Thymus (tissue), 11 donors: ENCODE measurements at regions not wholly inside any gene's neighbourhood (a gene's known extent, or its start where the extent isn't known, plus 50 kb on each side); places are given as distances from the start of the nearest gene placed in this dataset.

Experiments
- DNase-seq, 9 donors: peaks; one replicate each; pipeline ENCODE4 v3.0.0-alpha.2; 2013; ENCODE audit warnings: low spot score in 9 of 9, low read depth in 6 of 9, missing footprints in 1 of 9
- H3K27ac ChIP-seq, 2 donors: one replicate each; pipeline ENCODE4 v1.5.1; 2013; ENCODE audit warnings: control low read depth in 1 of 2, low read depth in 1 of 2, low read length in 1 of 2, mild to moderate bottlenecking in 1 of 2, moderate library complexity in 1 of 2
- H3K27me3 ChIP-seq, 2 donors: one replicate each; pipeline ENCODE4 v1.5.1; 2013; ENCODE audit warnings: low read length in 1 of 2; ENCODE audit not compliant: control insufficient read depth in 2 of 2, insufficient read depth in 1 of 2
- H3K36me3 ChIP-seq, 2 donors: one replicate each; pipeline ENCODE4 v1.5.1; 2013; ENCODE audit warnings: low read length in 1 of 2, mild to moderate bottlenecking in 1 of 2, moderate library complexity in 1 of 2; ENCODE audit not compliant: control insufficient read depth in 2 of 2, insufficient read depth in 2 of 2
- H3K4me1 ChIP-seq, 2 donors: one replicate each; pipeline ENCODE4 v1.5.1; 2013; ENCODE audit warnings: low read length in 2 of 2; ENCODE audit not compliant: control insufficient read depth in 2 of 2, insufficient read depth in 2 of 2
- H3K4me3 ChIP-seq, 2 donors: one replicate each; pipeline ENCODE4 v1.5.1; 2013; ENCODE audit warnings: low read length in 2 of 2, control low read depth in 1 of 2, mild to moderate bottlenecking in 1 of 2
- H3K9me3 ChIP-seq, 2 donors: one replicate each; pipeline ENCODE4 v1.5.1; 2013; ENCODE audit warnings: low read length in 1 of 2, mild to moderate bottlenecking in 1 of 2; ENCODE audit not compliant: control insufficient read depth in 2 of 2, insufficient read depth in 1 of 2
- WGBS: extraction: QIAGEN DNeasy Blood & Tissue Kit; methylation state at CpG from one replicate; pipeline ENCODE4 v1.1.7; 2013; 5-methylcytosine and 5-hydroxymethylcytosine counted together
- donor health status: healthy.

- no peaks in the 10 kb centered on the region for H3K9me3 ChIP-seq
- no peak overlapping the region for H3K4me3 ChIP-seq
- H3K27ac ChIP-seq, result no peak overlapping the region
- H3K4me1 ChIP-seq, result no peaks in the 10 kb centered on the region
- no peaks in the 10 kb centered on the region for H3K36me3 ChIP-seq
- 85% methylated on average over 5 of the region's 5 CpGs for whole genome bisulfite sequencing
- H3K27me3 ChIP-seq, result no peaks in the 10 kb centered on the region
- no peak for DNase-seq
Measured at GRCh38 chr4:181692965-181693364, 550.2 kb upstream of the TENM3 start.

GRCh38 chr4:181693517-181693916 is 549.7 kb upstream of the TENM3 start:
- no peaks in the 10 kb centered on the region for H3K36me3 ChIP-seq
- no peak for DNase-seq
- H3K9me3 ChIP-seq, result no peaks in the 10 kb centered on the region
- no peaks in the 10 kb centered on the region for H3K4me1 ChIP-seq
- H3K27ac ChIP-seq, result no peak overlapping the region
- no peaks in the 10 kb centered on the region for H3K27me3 ChIP-seq
- 76% methylated on average over 7 of the region's 7 CpGs for WGBS
- H3K4me3 ChIP-seq, result no peak overlapping the region

- H3K4me3 ChIP-seq, result no peak overlapping the region
- 96% methylated on average over 1 of the region's 1 CpG for WGBS
Measured at GRCh38 chr4:181698221-181698620, 545.0 kb upstream of the TENM3 start.

GRCh38 chr4:181701214-181701613 is 542.0 kb upstream of the TENM3 start:
- Histone ChIP-seq H3K9me3 (no peaks in the 10 kb centered on the region), H3K27ac (no peak overlapping the region), H3K27me3 (no peaks in the 10 kb centered on the region), H3K4me3 (no peak overlapping the region), H3K4me1 (no peaks in the 10 kb centered on the region), H3K36me3 (no peaks in the 10 kb centered on the region)
- DNase-seq, result no peak
- WGBS, result 71% methylated on average over 5 of the region's 5 CpGs

More at GRCh38 chr4:181698221-181698620, 545.0 kb upstream of the TENM3 start:
- no peak overlapping the region for H3K27ac ChIP-seq
- no peaks in the 10 kb centered on the region for H3K36me3 ChIP-seq
- H3K27me3 ChIP-seq, result no peaks in the 10 kb centered on the region
- no peaks in the 10 kb centered on the region for H3K4me1 ChIP-seq
- DNase-seq, result no peak
- H3K9me3 ChIP-seq, result no peaks in the 10 kb centered on the region

GRCh38 chr4:181701894-181702293 is 541.3 kb upstream of the TENM3 start:
- Histone ChIP-seq H3K9me3 (no peaks in the 10 kb centered on the region), H3K4me1 (no peaks in the 10 kb centered on the region), H3K27ac (no peak overlapping the region), H3K36me3 (no peaks in the 10 kb centered on the region), H3K4me3 (no peak overlapping the region), H3K27me3 (no peaks in the 10 kb centered on the region)
- WGBS, result 92% methylated on average over 9 of the region's 9 CpGs
- DNase-seq, result no peak

DNA sequence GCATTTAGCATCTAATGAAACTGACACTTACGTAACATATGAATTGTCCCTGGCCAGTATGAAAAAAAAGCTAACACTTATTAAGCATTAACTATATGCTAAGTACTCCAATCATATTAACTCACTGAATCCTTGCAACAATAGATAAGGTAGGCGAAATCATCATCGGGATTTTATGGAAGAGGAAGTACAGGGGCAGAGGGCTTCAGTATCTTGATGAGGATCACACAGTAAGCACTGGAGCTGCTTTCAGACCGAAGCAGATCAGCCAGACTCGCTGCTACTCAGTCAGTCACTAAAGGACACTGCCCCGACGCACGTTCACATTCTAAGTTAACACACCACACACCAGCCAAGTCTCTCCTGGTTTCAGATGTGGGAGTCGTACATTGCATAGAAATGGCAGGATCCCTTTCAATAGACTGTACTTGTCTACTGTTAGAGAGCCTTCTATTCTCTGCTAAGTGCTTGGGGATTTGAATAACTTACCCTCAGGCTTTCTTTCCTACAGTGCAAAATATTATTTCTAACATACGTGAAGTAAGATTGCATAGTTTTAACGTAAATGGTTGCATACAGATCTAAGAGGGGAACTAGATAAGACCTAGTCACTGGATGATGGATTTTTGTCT is 540.2 kb upstream of the TENM3 start:
- Histone ChIP-seq H3K27me3 (no peaks in the 10 kb centered on the region), H3K4me1 (no peaks in the 10 kb centered on the region), H3K27ac (no peak overlapping the region), H3K36me3 (no peaks in the 10 kb centered on the region), H3K9me3 (no peaks in the 10 kb centered on the region), H3K4me3 (no peak overlapping the region)
- no peak for DNase-seq
- WGBS, result 90% methylated on average over 11 of the region's 11 CpGs

- H3K27me3 ChIP-seq, result no peaks in the 10 kb centered on the region
- DNase-seq, result no peak
- 92% methylated on average over 7 of the region's 7 CpGs for WGBS
- H3K4me1 ChIP-seq, result no peaks in the 10 kb centered on the region
- no peak overlapping the region for H3K4me3 ChIP-seq
- H3K9me3 ChIP-seq, result peaks cover 0 to 5% of the 10 kb centered on the region in 2 donors
- no peak overlapping the region for H3K27ac ChIP-seq
- H3K36me3 ChIP-seq, result no peaks in the 10 kb centered on the region
Measured at GRCh38 chr4:181710143-181710542, 533.1 kb upstream of the TENM3 start.

DNA sequence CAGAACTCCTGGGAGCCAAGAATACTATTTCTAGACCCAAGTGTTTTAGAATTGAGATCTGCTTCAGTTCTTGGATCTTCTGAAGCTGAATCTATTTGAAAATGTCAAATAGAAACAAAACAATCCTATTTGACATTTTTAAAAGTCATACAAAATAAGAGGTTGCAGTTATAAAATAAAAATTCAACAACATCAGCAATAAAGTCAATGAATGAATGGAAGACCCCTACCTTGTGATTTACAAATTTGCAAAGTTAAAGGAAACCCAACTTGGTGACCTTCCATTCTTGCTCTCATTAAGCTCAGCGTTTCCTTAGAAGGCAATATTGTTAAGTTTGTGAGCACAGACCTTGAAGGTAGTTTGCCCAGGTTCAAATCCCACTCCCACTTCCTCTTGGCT is 531.8 kb upstream of the TENM3 start:
- H3K4me1 ChIP-seq, result no peaks in the 10 kb centered on the region
- H3K27ac ChIP-seq, result no peak overlapping the region
- WGBS, result 85% methylated on average over 1 of the region's 1 CpG
- H3K4me3 ChIP-seq, result no peak overlapping the region
- H3K27me3 ChIP-seq, result no peaks in the 10 kb centered on the region
- H3K9me3 ChIP-seq, result peaks cover 0 to 5% of the 10 kb centered on the region in 2 donors
- no peak for DNase-seq
- H3K36me3 ChIP-seq, result no peaks in the 10 kb centered on the region

DNA sequence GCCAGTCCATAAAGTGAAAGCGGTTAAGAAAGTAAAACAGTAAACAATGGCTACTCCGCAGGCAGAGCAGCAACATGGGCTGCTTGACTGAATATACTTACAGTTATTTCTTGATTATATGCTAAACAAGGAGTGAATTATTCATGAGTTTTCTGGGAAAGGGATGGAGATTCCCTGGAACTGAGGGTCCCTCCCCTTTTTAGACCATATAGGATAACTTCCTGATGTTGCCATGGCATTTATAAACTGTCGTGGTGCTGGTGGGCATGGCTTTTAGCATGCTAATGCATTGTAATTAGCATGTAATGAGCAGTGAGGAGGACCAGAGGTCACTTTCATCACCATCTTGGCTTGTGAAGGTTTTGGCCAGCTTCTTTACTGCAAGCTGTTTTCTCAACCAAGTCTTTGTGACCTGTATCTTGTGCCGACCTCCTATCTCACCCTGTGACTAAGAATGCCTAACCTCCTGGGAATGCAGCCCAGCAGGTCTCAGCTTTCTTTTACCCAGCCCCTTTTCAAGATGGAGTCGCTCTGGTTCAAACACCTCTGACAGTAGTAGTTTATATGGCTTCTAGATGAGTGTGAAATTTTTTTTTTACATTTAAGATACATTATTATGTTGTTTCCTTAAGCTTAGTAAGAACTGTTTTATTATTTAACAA is 514.8 kb upstream of the TENM3 start:
- H3K4me1 ChIP-seq, result no peaks in the 10 kb centered on the region
- WGBS, result 68% methylated on average over 5 of the region's 5 CpGs
- no peak overlapping the region for H3K27ac ChIP-seq
- no peak for DNase-seq
- no peak overlapping the region for H3K4me3 ChIP-seq
- no peaks in the 10 kb centered on the region for H3K36me3 ChIP-seq
- peaks cover 0 to 5% of the 10 kb centered on the region in 2 donors for H3K9me3 ChIP-seq
- no peaks in the 10 kb centered on the region for H3K27me3 ChIP-seq
